ENCODE measurements at regions not wholly inside any gene's neighbourhood (a gene's known extent, or its start where the extent isn't known, plus 50 kb on each side); places are given as distances from the start of the nearest gene placed in this dataset.
"Not testable (repeated sequence)": the region's sequence is repeated elsewhere in the genome, so short reads cannot be mapped to it uniquely, and the experiment has no call there.

DNA sequence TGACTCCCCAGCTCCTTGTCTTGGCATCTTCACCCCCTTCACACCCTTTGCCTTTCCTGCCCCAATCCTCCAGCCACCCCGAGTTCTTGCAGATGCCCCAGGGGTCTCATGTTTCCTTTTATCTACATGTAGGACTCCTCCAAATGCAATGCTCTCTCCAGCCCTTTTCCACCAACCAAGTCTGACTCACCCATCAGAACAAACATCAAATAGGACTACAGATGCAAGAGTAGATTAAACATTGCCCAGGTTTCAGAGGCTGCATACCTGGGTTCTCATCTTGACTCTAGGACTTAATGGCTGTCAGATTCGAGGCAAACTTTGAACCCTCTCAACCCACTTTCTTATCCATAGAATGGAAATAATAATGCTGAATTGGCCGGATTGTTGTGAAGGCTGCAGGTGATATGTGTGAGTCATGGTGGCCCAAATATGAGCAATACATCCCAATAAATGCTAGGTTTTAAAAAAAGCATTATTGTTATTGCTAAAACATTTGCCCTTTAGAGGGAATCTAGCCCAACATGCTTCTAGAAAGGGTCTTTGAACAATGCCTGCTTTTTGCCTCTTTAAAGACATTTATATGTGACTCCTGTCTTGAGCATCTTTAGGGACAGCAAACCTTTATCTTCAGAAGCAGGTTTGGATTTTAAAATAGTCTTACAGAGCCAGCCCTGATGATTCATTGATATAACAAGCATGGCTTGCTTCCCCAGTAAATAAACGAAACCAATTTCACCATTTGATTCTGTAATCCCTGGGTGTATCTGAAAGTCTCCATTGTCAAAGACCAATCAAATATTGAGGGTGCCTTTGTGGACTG, 310.1 kb downstream of the FOXL1 start:
- no peak for DNase-seq (ENCODE audit: low read depth)

GRCh38 chr16:86889054-86889366, 310.7 kb downstream of the FOXL1 start:
- DNase-seq (ENCODE audit: low read depth): not testable (repeated sequence)

- DNase-seq (ENCODE audit: low read depth): no peak
Observed at GRCh38 chr16:86889974-86890373, 311.6 kb downstream of the FOXL1 start.

DNA sequence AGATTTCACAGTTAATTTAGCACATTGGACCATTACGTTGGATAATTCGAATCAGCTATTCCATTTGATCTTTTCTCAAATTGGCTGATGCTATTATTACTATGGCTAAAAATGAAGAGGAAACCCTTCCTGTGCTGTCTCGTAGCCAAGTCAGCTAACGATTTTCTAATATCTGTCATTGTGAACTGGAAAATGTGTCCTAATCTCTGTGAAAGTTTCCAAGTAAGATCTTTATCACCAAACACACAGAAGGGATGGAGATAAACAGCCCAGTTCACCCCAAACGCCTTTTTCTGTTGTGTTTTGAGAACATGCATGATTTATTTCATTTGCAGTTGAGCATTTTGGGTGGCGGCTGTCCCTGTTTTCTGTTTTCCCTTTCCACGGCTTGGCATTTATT, 312.8 kb downstream of the FOXL1 start:
- DNase-seq (ENCODE audit: low read depth): no peak

- DNase-seq (ENCODE audit: low read depth): no peak
Observed at GRCh38 chr16:86891631-86892030, 313.3 kb downstream of the FOXL1 start.

- DNase-seq (ENCODE audit: low read depth): no peak
Observed at GRCh38 chr16:86892509-86892908, 314.2 kb downstream of the FOXL1 start.

DNA sequence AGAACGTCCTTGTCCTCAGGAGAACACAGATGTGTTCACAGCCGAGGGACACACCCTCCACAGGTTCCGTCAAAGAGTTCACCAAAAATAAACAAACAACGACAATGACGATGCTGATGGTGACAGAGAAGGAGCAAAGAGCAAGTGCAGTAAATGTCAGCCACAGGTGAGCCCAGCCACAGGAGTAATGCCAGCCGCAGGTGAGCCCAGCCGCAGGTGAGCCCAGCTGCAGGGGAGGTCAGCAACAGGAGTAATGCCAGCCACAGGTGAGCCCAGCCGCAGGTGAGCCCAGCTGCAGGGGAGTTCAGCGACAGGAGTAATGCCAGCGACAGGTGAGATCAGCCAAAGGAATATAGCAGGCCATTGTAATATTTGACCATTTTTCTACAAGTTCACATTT, 315.2 kb downstream of the FOXL1 start:
- no peak for DNase-seq (ENCODE audit: low read depth)

GRCh38 chr16:86894029-86894567, 315.7 kb downstream of the FOXL1 start:
- no peak for DNase-seq (ENCODE audit: low read depth)

GRCh38 chr16:86894925-86895324, 316.6 kb downstream of the FOXL1 start:
- no peak for DNase-seq (ENCODE audit: low read depth)

DNA sequence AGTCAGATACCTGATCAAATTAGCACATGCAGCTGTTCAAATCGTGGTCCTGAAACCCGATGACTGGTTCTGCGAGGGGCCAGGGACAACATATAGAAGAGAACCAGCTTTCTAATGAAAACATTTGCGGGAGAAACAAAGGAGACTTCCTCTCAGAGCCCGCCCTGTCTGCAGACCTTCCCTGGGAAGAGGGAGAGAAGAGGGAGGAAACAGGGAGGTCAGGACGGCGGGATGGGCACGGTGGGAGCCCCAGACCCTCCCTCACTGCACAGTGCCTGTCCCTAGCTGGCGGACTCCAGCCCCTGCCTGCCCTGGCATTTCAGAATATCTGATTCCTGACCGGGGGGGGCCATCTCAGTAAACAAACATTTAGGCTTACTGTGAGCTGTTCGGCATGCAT, 317.3 kb downstream of the FOXL1 start:
- DNase-seq (ENCODE audit: low read depth): no peak

- no peak for DNase-seq (ENCODE audit: low read depth)
Observed at GRCh38 chr16:86896976-86897375, 318.6 kb downstream of the FOXL1 start.

DNA sequence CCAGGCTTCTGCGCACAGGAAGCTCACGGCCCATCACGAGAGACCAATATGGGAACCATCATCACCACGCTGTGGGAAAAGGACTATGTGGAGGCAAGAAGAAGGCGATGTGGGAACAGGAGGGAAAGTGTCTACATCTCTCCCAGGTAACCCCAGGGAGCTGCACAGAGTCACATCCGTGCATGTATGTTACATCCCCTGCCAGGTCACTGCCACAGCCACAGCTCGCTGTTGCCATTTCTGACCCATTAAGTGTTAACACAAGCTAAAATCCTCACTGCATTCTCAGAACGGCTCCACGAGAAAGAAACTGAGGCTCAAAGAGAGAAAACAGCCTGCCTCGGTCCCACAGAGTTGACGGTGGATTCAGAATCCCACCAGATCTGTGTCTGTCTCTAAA, 319.1 kb downstream of the FOXL1 start:
- no peak for DNase-seq (ENCODE audit: low read depth)

GRCh38 chr16:86898386-86898785, 320.0 kb downstream of the FOXL1 start:
- no peak for DNase-seq (ENCODE audit: low read depth)

DNA sequence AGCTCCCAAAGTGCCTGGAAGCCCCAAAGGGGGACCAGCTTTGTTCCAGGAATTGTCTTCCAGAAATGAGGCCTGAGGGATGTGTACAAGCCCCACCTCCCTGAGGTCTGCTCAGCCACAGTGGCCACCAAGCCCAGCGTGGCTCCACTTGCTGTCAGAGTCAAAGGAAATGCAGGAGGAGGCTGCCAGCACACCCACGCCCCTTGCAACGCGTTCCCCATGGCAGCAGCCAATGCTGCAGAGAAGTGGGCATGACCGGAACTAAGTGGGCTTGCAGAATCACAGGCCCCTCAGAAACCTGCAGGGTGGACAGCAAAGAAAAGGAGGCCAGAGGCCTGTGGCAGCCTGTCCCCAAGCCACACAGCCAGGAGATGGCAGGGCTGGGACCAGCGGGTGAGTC, 320.8 kb downstream of the FOXL1 start:
- DNase-seq (ENCODE audit: low read depth): no peak

DNA sequence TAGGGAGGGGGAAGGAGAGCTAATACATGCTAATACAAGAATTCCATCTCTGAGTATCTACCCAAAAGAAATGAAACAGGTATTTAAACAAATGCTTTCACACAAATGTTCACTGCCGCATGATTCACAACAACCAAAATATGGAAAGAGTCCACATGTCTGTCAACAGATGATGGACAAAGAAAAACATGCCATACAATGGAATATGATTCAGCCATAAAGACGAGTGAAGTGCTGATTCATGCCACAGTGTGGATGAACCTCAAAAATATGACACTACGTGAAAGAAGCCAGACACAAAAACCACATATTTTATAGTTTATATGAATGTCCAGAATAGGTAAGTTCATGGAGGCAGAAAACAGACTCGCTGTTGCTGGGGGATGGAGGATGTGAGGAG, 321.4 kb downstream of the FOXL1 start:
- DNase-seq (ENCODE audit: low read depth): no peak

DNA sequence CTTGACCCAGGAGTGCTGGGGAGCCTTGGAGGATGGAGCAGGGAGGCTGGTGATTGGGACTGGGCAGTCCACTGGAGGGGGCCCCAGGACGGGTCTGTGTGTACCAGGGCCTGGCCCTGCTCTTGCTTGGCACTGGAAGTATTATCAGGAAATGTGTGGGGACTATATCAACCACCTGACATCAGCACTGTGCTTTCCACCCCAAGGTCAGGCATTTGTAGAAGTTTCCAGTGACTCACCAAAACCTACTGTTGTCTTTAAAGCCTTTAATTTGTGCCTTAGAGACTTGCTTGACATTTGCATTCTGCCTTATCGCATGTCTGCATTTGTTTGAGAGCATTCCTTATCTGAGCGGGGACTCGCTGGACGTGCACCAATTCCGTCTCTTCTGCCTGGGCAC, 323.1 kb downstream of the FOXL1 start:
- no peak for DNase-seq (ENCODE audit: low read depth)

DNA sequence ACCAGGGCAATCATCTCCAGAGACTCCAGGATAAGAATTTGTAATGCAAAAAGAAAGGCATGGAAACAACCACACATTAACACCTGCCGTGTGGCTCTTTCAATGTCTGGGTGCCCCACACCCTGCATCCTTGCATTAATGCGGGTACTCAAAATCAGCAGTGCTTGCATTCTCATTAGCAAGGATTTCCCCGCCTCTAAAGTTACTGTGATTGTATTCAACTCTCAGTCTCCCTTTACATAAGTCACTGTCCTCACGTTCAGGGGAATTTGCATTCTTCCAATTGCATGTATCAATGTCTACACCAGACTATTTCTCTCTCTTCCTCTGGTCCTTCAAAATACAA, 324.3 kb downstream of the FOXL1 start:
- DNase-seq (ENCODE audit: low read depth): no peak

DNA sequence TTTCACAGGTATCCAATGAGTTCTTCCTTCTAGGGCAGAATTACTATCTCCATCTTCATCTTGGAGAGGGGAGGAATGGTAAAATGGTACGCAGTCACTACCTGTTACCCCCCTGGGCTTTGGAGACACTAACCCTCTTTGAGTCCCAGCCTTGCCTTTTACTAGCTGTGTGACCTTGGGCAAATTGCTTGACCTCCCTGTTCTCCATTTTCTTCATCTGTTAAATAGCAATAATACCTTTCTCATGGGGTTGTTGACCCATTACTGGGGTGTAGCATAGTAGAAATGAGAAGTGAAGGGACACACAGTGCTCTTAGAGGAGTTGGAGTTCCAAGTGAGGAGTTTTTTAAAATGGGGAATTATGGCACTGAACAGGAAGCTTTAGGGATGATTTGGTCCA, 324.7 kb downstream of the FOXL1 start:
- no peak for DNase-seq (ENCODE audit: low read depth)

GRCh38 chr16:86905302-86905701, 327.0 kb downstream of the FOXL1 start:
- no peak for DNase-seq (ENCODE audit: low read depth)

DNA sequence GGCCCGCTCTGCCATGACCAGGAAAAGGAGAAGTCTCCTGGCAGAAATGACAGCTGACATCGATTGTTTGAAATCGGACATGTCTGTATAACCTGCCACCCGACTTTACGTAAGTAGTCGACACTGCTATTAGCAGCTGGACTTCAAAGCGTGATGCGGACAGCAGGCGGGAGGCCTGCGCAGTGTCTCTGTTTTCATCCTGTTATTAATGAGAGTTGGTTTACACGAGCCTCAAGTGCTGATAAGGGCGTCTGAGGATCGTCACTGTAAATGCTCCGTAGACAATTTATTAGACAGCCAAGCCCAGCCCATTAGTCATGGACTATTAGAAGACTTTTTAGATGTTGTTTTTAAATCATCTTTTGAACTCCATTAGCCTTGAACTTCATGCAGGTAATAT, 328.3 kb downstream of the FOXL1 start:
- DNase-seq (ENCODE audit: low read depth): no peak

DNA sequence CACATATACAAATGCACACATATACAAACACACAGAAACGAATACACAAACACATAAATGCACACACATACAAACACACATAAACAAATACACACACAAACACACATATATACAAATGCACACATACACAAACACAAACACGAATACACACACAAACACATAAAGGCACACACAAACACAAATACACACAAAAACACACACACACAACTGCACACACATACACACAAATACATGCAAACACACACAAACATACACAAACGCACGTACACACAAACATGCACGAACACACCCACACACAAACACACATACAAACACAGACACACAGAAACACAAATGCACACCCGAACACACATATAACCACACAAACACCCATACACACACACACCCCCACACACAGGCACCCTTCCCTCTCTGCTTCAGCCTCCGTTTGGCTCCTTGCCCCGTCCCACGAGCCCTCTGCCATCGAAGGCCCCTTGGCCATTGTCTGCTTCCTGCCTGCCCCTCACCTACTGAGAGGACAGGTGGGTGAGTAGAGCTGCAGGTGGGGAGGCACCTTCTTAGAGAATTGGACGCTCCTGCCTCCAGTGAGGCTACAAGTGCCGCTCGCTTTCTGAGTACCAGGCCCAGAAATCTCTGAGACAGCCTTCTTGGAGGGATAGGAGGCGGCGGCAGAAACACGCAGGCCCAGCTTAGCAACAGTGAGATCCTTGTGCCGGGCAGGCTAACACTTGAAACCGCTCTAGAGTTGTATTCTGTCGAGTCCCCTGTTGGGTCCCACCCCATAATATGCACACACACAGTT, 331.2 kb downstream of the FOXL1 start:
- no peak for DNase-seq (ENCODE audit: low read depth)

DNA sequence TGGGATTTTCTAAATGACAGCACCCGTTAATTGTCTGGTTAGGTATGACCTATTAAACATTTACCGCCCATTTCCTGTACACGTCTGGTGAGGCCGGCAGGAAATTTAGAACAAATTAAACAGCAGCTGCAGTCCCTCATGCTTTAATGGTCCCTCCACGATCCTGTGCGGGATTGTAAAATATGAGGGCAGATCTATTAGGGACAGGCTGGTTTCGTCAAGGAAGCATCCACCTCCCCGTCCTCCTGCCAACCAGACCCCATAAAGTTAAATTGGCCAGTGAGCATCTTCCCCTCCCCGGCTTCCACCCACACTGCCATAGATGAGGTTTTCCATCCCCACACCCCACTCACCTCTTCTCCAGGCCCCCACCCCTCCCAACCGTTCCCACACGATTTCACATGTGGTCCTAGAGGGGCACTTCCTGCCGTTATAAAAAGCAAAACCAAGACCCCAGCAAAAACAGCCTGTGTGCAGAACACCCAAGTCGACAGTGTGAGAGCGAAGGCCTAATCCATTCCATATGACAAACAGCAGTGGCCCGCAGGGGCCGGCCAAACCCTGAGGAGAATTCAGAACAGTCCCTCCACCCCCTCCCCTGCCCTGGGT, 331.9 kb downstream of the FOXL1 start:
- no peak for DNase-seq (ENCODE audit: low read depth)

DNA sequence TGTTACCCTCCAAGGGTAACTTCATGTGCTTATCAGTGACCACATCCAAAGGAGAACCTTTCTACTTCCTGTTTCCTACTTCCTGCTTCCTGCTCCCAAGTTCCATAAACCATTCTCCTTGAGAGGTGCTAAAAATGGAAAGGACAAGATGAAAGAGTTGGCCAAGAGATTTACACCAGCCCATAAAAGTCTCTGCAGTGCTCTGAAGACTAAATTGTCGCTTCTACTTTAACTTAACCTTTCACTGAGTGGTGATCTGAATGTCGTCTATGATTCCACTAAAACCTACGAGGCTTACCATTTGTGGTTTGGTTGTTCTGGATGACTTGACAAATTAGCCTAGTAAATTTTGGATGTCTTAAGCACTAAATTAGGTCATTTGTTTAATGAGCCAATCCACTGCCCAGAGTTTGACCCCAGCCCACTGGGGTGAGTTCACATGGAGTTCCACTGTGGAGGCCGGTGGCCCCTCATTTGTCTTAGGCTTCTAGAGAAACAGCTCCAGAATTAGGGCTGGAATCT, 333.1 kb downstream of the FOXL1 start:
- DNase-seq (ENCODE audit: low read depth): no peak
